ENCODE measurements at regions not wholly inside any gene's neighbourhood (a gene's known extent, or its start where the extent isn't known, plus 50 kb on each side); places are given as distances from the start of the nearest gene placed in this dataset.

DNA sequence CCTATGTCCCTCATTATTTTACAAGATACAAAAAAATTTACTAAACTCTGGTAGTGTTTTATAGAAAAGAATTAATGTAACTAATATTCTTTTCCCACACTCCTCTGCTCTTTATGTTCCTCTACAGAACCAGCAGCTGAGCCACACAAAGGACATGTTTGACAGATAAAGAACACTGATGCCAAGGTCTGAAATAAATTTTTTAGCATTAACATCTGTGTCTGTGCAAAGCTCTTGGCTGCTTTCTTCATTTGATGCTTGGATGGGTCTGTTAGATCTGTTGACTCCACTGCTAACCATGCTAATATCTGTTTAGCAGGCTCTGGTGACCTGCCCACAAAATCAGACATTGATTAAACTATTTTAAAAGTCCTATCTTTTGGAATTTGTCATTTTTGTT is 2363.8 kb downstream of the PCDH9 start:
- TF ChIP-seq, protein P1, sequence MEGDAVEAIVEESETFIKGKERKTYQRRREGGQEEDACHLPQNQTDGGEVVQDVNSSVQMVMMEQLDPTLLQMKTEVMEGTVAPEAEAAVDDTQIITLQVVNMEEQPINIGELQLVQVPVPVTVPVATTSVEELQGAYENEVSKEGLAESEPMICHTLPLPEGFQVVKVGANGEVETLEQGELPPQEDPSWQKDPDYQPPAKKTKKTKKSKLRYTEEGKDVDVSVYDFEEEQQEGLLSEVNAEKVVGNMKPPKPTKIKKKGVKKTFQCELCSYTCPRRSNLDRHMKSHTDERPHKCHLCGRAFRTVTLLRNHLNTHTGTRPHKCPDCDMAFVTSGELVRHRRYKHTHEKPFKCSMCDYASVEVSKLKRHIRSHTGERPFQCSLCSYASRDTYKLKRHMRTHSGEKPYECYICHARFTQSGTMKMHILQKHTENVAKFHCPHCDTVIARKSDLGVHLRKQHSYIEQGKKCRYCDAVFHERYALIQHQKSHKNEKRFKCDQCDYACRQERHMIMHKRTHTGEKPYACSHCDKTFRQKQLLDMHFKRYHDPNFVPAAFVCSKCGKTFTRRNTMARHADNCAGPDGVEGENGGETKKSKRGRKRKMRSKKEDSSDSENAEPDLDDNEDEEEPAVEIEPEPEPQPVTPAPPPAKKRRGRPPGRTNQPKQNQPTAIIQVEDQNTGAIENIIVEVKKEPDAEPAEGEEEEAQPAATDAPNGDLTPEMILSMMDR (IDR thresholded peaks at IDR 0.05; ENCODE audit: low read length), result no peak
- TF ChIP-seq EZH2 (optimal IDR thresholded peaks at IDR 0.05; ENCODE audit: low read depth, low read length), result no peak
- TF ChIP-seq EZH2phosphoT487 (IDR thresholded peaks at IDR 0.05; ENCODE audit: low read length), result no peak

Measured in MM.1S (cell line).